A549 (cell line): ENCODE measurements at regions not wholly inside any gene's neighbourhood (a gene's known extent, or its start where the extent isn't known, plus 50 kb on each side); places are given as distances from the start of the nearest gene placed in this dataset.
"Not testable (repeated sequence)": the region's sequence is repeated elsewhere in the genome, so short reads cannot be mapped to it uniquely, and the experiment has no call there.

Experiments
- ATAC-seq, 2 experiments: fragments of 200-7000 bp in 1 of 2; fragments of >200 bp in 1 of 2; cut with Nextera tagmentation in 1 of 2; cut with Tn5 transposase in 1 of 2; 3 replicates each; pipeline versions ENCODE4 v1.8.0 to v1.9.1; 2018 to 2020; ENCODE audit warnings: mild to moderate bottlenecking in 1 of 2, moderate library complexity in 1 of 2
- CTCF ChIA-PET: fragments of 300-600 bp; sonication (Branson Sonifier 250); formaldehyde crosslinking; extraction: SDS; loops from one replicate; lab custom pipeline; 2021; ENCODE audit warnings: antibody characterized with exemption, inconsistent platforms; lab: Yijun Ruan, JAX
- POLR2A ChIA-PET: fragments of 350-600 bp; formaldehyde crosslinking; extraction: SDS; loops from one replicate; lab custom pipeline; 2021; ENCODE audit warnings: antibody characterized with exemption, inconsistent platforms; lab: Yijun Ruan, JAX
- DNase-seq, 2 experiments: peaks; one replicate each; pipeline versions ENCODE4 v3.0.0 to v3.0.0-alpha.2; 2011 to 2016; ENCODE audit warnings: low read depth in 1 of 2, low spot score in 1 of 2
- FAIRE-seq: peaks from 2 replicates; lab custom pipeline; 2011; peaks lifted over from hg19 to GRCh38; lab: Jason Lieb, UNC
- H3K27ac ChIP-seq, 2 experiments: fragments of >200 bp; sonication (Bioruptor Twin); formaldehyde crosslinking; 3 replicates each; pipeline ENCODE4 v1.5.1; 2016 to 2017
- H3K4me1 ChIP-seq: fragments of >200 bp; sonication (Bioruptor Twin); formaldehyde crosslinking; 3 replicates; pipeline ENCODE4 v1.6.1; 2016
- H3K4me2 ChIP-seq: fragments of >200 bp; sonication (Bioruptor Twin); formaldehyde crosslinking; 3 replicates; pipeline ENCODE4 v1.6.1; 2016
- H3K4me3 ChIP-seq: fragments of >200 bp; sonication (Bioruptor Twin); formaldehyde crosslinking; 3 replicates; pipeline ENCODE4 v1.5.1; 2016
- H3K9me3 ChIP-seq: fragments of >200 bp; sonication (Bioruptor Twin); formaldehyde crosslinking; 3 replicates; pipeline ENCODE4 v1.6.1; 2016
- FOXS1 ChIP-seq: fragments of 250-450 bp; sonication (Bioruptor Pico); IDR thresholded peaks from 2 replicates; pipeline ENCODE4 v1.5.0; 2020; ENCODE audit warnings: mild to moderate bottlenecking, moderate library complexity
- HES2 ChIP-seq: fragments of >200 bp; sonication (Bioruptor Twin); formaldehyde crosslinking; IDR thresholded peaks from 2 replicates; pipeline ENCODE4 v1.6.1; 2016
- HEYL ChIP-seq: fragments of 250-450 bp; sonication (Bioruptor Pico); IDR thresholded peaks from 2 replicates; pipeline ENCODE4 v1.8.0; 2021; ENCODE audit warnings: mild to moderate bottlenecking, moderate library complexity
- JUNB ChIP-seq: fragments of >200 bp; sonication (Bioruptor Twin); formaldehyde crosslinking; IDR thresholded peaks from 2 replicates; pipeline ENCODE4 v1.6.1; 2016
- KDM5A ChIP-seq: fragments of 200-600 bp; sonication (generic); IDR thresholded peaks from 2 replicates; pipeline ENCODE4 v1.6.1; 2016; ENCODE audit warnings: antibody characterized with exemption, mild to moderate bottlenecking
- MAZ ChIP-seq: fragments of 150-350 bp; IDR thresholded peaks from 2 replicates; pipeline ENCODE4 v1.6.1; 2014; ENCODE audit warnings: antibody characterized with exemption, low read depth, low read length, borderline replicate concordance
- MYC ChIP-seq: IDR thresholded peaks from 2 replicates; pipeline ENCODE4 v1.6.1; 2012; ENCODE audit warnings: mild to moderate bottlenecking, inconsistent platforms, low read length, improper control_type of control experiment, borderline replicate concordance
- RAD21 ChIP-seq, 2 experiments: fragments of >200 bp in 1 of 2; sonication (Bioruptor Twin) in 1 of 2; formaldehyde crosslinking in 1 of 2; IDR thresholded peaks in 1 of 2; conservative IDR thresholded peaks in 1 of 2; 2 replicates in 1 of 2; 3 replicates in 1 of 2; pipeline ENCODE4 v1.6.1; 2012 to 2018; ENCODE audit warnings: inconsistent platforms in 1 of 2
- RNF2 ChIP-seq: fragments of 200-600 bp; sonication (generic); IDR thresholded peaks from 2 replicates; pipeline ENCODE4 v1.6.1; 2016; ENCODE audit warnings: low read depth, mild to moderate bottlenecking, antibody characterized with exemption, moderate library complexity, borderline replicate concordance
- SMC3 ChIP-seq: fragments of >200 bp; sonication (Bioruptor Twin); formaldehyde crosslinking; IDR thresholded peaks from 3 replicates; pipeline ENCODE4 v1.6.1; 2018; ENCODE audit warnings: inconsistent platforms
- WGBS: methylation state at CpG from one replicate; pipeline ENCODE4 v1.1.6; 2017; ENCODE audit errors: missing lambda C conversion rate; 5-methylcytosine and 5-hydroxymethylcytosine counted together
- TF ChIP-seq, protein P1 (sequence below): fragments of >200 bp; sonication (Bioruptor Twin); formaldehyde crosslinking; IDR thresholded peaks from 3 replicates; pipeline ENCODE4 v1.5.1; 2016
- TF ChIP-seq, protein P2 (sequence below): IDR thresholded peaks from 2 replicates; pipeline ENCODE4 v1.6.1; 2012

DNA sequence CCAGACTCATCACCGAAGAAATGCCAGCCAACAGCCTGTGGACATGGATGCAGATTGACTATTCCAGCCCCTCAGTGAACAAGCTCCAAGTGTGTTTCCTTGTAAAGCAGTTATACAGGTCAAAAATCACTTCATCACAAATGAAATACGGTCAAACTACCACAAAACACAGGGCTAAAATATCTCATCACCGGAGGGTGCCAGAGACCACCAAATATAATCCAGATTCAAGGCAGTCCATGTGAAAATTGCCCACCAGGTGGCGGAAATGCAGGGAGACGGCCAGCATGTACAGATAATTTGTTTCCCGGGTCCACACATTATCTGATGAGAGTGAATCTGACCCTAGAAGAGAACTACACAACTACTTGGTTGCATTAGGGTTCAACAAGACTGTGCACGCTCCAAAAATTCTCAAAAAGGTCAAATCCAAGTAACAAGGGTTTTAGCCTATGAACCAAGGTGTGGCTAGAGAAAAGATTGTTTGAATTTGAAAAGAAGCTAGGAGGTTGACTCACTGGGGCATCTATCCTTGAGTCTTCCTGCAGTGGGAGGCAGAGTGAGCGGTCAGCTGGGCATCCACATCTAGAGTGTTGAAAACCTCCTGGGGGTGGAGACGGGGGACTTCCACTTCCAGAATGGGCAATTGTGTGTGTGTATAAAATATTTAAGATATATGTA, 71.7 kb downstream of the IGLL5 start:
- POLR2A ChIA-PET = no interaction called here
- DNase-seq (peak; percentile 40 to 66), ATAC-seq (peak; percentile 71 to 84), FAIRE-seq (no peak)
- no peak for TF ChIP-seq FOXS1 (CRISPR knock-in tag)
- TF ChIP-seq, protein P1, sequence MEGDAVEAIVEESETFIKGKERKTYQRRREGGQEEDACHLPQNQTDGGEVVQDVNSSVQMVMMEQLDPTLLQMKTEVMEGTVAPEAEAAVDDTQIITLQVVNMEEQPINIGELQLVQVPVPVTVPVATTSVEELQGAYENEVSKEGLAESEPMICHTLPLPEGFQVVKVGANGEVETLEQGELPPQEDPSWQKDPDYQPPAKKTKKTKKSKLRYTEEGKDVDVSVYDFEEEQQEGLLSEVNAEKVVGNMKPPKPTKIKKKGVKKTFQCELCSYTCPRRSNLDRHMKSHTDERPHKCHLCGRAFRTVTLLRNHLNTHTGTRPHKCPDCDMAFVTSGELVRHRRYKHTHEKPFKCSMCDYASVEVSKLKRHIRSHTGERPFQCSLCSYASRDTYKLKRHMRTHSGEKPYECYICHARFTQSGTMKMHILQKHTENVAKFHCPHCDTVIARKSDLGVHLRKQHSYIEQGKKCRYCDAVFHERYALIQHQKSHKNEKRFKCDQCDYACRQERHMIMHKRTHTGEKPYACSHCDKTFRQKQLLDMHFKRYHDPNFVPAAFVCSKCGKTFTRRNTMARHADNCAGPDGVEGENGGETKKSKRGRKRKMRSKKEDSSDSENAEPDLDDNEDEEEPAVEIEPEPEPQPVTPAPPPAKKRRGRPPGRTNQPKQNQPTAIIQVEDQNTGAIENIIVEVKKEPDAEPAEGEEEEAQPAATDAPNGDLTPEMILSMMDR = peak; percentile 93
- peak; percentile 98 for TF ChIP-seq SMC3
- peak; percentile 90 for TF ChIP-seq RAD21 (conservative IDR thresholded peaks at IDR 0.05 in 1 of 2, IDR thresholded peaks at IDR 0.05 in 1 of 2)
- no peaks in the 10 kb centered on the region for H3K4me1 ChIP-seq
- H3K9me3 ChIP-seq = peaks cover 6% of the 10 kb centered on the region; the same call in 1 of the 3 replicates
- 21% methylated on average over 9 of the region's 9 CpGs for WGBS
- no peak overlapping the region for H3K27ac ChIP-seq
- no peak overlapping the region for H3K4me2 ChIP-seq
- no peak overlapping the region for H3K4me3 ChIP-seq
- CTCF ChIA-PET = interaction anchor here (0.6 to 9.4 kb wide), 60 partner anchors 8 to 528 kb away, joined by 3 to 314 read pairs (median 4); partner anchors contain the start of gene RSPH14

- Histone ChIP-seq H3K4me3 (no peak overlapping the region), H3K4me1 (no peaks in the 10 kb centered on the region), H3K27ac (no peak overlapping the region), H3K4me2 (no peak overlapping the region), H3K9me3 (peaks cover 6% of the 10 kb centered on the region; the same call in 1 of the 3 replicates)
- 0% methylated on average over 1 of the region's 1 CpG for WGBS
- POLR2A ChIA-PET = no interaction called here
- DNase-seq (no peak), ATAC-seq (no peak), FAIRE-seq (no peak)
- CTCF ChIA-PET = interaction anchor here (0.7 to 9.4 kb wide), 26 partner anchors 8 to 425 kb away, joined by 3 to 314 read pairs (median 6); partner anchors contain the start of gene RSPH14
- TF ChIP-seq FOXS1 (CRISPR knock-in tag) (no peak), HES2 (no peak), MYC (no peak), MAZ (no peak)
- TF ChIP-seq, protein P2, sequence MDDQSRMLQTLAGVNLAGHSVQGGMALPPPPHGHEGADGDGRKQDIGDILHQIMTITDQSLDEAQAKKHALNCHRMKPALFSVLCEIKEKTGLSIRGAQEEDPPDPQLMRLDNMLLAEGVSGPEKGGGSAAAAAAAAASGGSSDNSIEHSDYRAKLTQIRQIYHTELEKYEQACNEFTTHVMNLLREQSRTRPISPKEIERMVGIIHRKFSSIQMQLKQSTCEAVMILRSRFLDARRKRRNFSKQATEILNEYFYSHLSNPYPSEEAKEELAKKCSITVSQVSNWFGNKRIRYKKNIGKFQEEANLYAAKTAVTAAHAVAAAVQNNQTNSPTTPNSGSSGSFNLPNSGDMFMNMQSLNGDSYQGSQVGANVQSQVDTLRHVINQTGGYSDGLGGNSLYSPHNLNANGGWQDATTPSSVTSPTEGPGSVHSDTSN = no peak
Observed at GRCh38 chr22:22960307-22960706, 72.7 kb downstream of the IGLL5 start.

GRCh38 chr22:22961574-22961973, 74.0 kb downstream of the IGLL5 start:
- peaks cover 6% of the 10 kb centered on the region; the same call in 1 of the 3 replicates for H3K9me3 ChIP-seq
- no peak for DNase-seq
- no peak overlapping the region for H3K4me3 ChIP-seq
- FAIRE-seq = no peak
- ChIA-PET POLR2A (no interaction called here), CTCF (interaction anchor here (7.5 to 9.4 kb wide), 4 partner anchors 13 to 178 kb away, joined by 57 to 314 read pairs (median 104); partner anchors contain the start of gene RSPH14)
- no peak for TF ChIP-seq JUNB
- TF ChIP-seq KDM5A = no peak
- no peak overlapping the region for H3K4me2 ChIP-seq
- no peaks in the 10 kb centered on the region for H3K4me1 ChIP-seq
- no peak overlapping the region for H3K27ac ChIP-seq
- 0% methylated on average over 1 of the region's 1 CpG for whole genome bisulfite sequencing
- ATAC-seq = no peak

DNA sequence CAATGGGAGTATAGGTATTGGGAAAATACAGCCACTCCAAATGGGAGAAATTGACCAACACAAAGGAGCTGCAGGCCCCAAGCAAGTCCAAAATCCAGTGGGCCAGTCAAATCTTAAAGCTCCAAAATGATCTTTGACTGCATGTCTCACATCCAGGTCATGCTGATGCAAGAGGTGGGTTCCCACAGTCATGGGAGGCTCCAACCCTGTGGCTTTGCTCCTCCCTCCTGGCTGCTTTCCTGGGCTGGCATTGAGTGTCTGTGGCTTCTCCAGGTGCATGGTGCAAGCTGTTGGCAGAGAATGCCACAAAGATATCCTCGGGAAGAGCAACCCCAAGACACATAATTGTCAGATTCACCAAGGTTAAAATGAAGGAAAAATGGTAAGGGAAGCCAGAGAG, 80.8 kb downstream of the IGLL5 start:
- 0% methylated on average over 1 of the region's 1 CpG for WGBS
- FAIRE-seq (no peak), ATAC-seq (no peak), DNase-seq (no peak)
- H3K4me1 ChIP-seq = no peaks in the 10 kb centered on the region
- CTCF ChIA-PET = interaction anchor here (1.3 to 1.4 kb wide), 2 partner anchors 9 to 159 kb away, joined by 5 read pairs; no protein-coding TSS in a partner anchor
- no peaks in the 10 kb centered on the region for H3K9me3 ChIP-seq
- H3K4me2 ChIP-seq = no peak overlapping the region
- H3K27ac ChIP-seq = no peak overlapping the region
- TF ChIP-seq HEYL (CRISPR knock-in tag) (no peak), MAZ (no peak), RNF2 (no peak)
- H3K4me3 ChIP-seq = no peak overlapping the region
- POLR2A ChIA-PET = no interaction called here

DNA sequence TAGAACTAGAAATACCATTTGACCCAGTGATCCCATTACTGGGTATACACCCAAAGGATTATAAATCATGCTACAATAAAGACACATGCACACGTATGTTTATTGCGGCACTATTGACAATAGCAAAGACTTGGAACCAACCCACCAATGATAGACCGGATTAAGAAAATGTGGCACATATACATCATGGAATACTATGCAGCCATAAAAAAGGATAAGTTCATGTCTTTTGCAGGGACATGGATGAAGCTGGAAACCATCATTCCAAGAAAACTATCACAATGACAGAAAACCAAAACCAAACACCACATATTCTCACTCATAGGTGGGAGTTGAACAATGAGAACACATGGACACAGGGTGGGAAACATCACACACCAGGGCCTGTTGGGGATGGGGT, 85.0 kb downstream of the IGLL5 start:
- ATAC-seq, POLR2A ChIA-PET, H3K9me3 ChIP-seq, FAIRE-seq, H3K4me1 ChIP-seq, H3K27ac ChIP-seq, H3K4me3 ChIP-seq, H3K4me2 ChIP-seq, DNase-seq: not testable (repeated sequence)
- CTCF ChIA-PET = interaction anchor here (7.3 kb wide), 1 partner anchor 15 kb away, joined by 63 read pairs; no protein-coding TSS in a partner anchor
- WGBS = 5% methylated on average over 3 of the region's 3 CpGs
